HEK293 (cell line): ENCODE measurements at regions not wholly inside any gene's neighbourhood (a gene's known extent, or its start where the extent isn't known, plus 50 kb on each side); places are given as distances from the start of the nearest gene placed in this dataset.

Experiments
- CTCF ChIA-PET: fragments of 350-600 bp; formaldehyde crosslinking; extraction: SDS; loops from one replicate; lab custom pipeline; 2021; ENCODE audit warnings: antibody characterized with exemption; lab: Yijun Ruan, JAX
- POLR2A ChIA-PET: fragments of 300-600 bp; formaldehyde crosslinking; extraction: SDS; loops from one replicate; lab custom pipeline; 2020; ENCODE audit warnings: antibody characterized with exemption, inconsistent platforms; lab: Yijun Ruan, JAX
- H3K27ac ChIP-seq: fragments of 200-500 bp; sonication (Bioruptor generic); 2 replicates; pipeline ENCODE4 v1.5.1; 2014; ENCODE audit warnings: low read depth, low read length, control low read depth, inconsistent platforms; ENCODE audit errors: extremely low read depth
- H3K36me3 ChIP-seq, 2 experiments: fragments of 200-500 bp in 1 of 2; sonication (Bioruptor generic) in 1 of 2; 1 replicate in 1 of 2; 2 replicates in 1 of 2; pipeline ENCODE4 v1.5.1; 2014 to 2017; ENCODE audit warnings: inconsistent platforms in 2 of 2, low read length in 2 of 2; ENCODE audit not compliant: control insufficient read depth in 2 of 2, insufficient read depth in 1 of 2
- H3K4me1 ChIP-seq: fragments of 200-500 bp; sonication (Bioruptor generic); 2 replicates; pipeline ENCODE4 v1.5.1; 2014; ENCODE audit warnings: mild to moderate bottlenecking, low read length, inconsistent platforms; ENCODE audit not compliant: control insufficient read depth, insufficient read depth
- H3K4me3 ChIP-seq: 2 replicates; pipeline ENCODE4 v1.5.1; 2011; ENCODE audit warnings: low read depth, mild to moderate bottlenecking, control low read depth, low read length, moderate library complexity
- H3K9me3 ChIP-seq: fragments of 200-500 bp; sonication (Bioruptor generic); 2 replicates; pipeline ENCODE4 v1.5.1; 2014; ENCODE audit warnings: low read depth, low read length, inconsistent platforms; ENCODE audit not compliant: control insufficient read depth, insufficient read depth
- BCL6B ChIP-seq: fragments of 450-650 bp; formaldehyde crosslinking; IDR thresholded peaks from 2 replicates; pipeline ENCODE4 v1.5.1; 2017; ENCODE audit warnings: missing biosample characterization, missing genetic modification characterization
- KLF17 ChIP-seq: fragments of 450-650 bp; formaldehyde crosslinking; IDR thresholded peaks from 2 replicates; pipeline ENCODE4 v1.5.1; 2016; ENCODE audit warnings: missing biosample characterization, missing genetic modification characterization
- PRDM4 ChIP-seq: fragments of 450-650 bp; formaldehyde crosslinking; IDR thresholded peaks from 2 replicates; pipeline ENCODE4 v1.5.1; 2017; ENCODE audit warnings: missing biosample characterization, missing genetic modification characterization
- SP7 ChIP-seq: fragments of 450-650 bp; formaldehyde crosslinking; IDR thresholded peaks from 2 replicates; pipeline ENCODE4 v1.5.1; 2016; ENCODE audit warnings: missing biosample characterization, missing genetic modification characterization
- ZBTB21 ChIP-seq: fragments of 450-650 bp; formaldehyde crosslinking; IDR thresholded peaks from 2 replicates; pipeline ENCODE4 v1.5.1; 2017; ENCODE audit warnings: missing biosample characterization, missing genetic modification characterization
- ZNF121 ChIP-seq: fragments of 450-650 bp; formaldehyde crosslinking; IDR thresholded peaks from 2 replicates; pipeline ENCODE4 v1.5.1; 2016; ENCODE audit warnings: missing biosample characterization, missing genetic modification characterization
- ZNF302 ChIP-seq: fragments of 450-650 bp; formaldehyde crosslinking; IDR thresholded peaks from 2 replicates; pipeline ENCODE4 v1.5.1; 2016; ENCODE audit warnings: missing biosample characterization, missing genetic modification characterization, low read depth
- ZNF341 ChIP-seq: fragments of 450-650 bp; formaldehyde crosslinking; IDR thresholded peaks from 2 replicates; pipeline ENCODE4; 2016; ENCODE audit warnings: low read depth, missing biosample characterization, missing genetic modification characterization
- ZNF449 ChIP-seq: fragments of 450-650 bp; formaldehyde crosslinking; IDR thresholded peaks from 2 replicates; pipeline ENCODE4 v1.5.1; 2017; ENCODE audit warnings: missing biosample characterization, mild to moderate bottlenecking, missing genetic modification characterization, moderate library complexity
- ZNF473 ChIP-seq: fragments of 450-650 bp; formaldehyde crosslinking; IDR thresholded peaks from 2 replicates; pipeline ENCODE4 v1.5.1; 2017; ENCODE audit warnings: missing biosample characterization, missing genetic modification characterization
- ZNF544 ChIP-seq: fragments of 450-650 bp; formaldehyde crosslinking; IDR thresholded peaks from 2 replicates; pipeline ENCODE4 v1.5.0; 2017; ENCODE audit warnings: missing biosample characterization, missing genetic modification characterization
- ZNF548 ChIP-seq: fragments of 450-650 bp; formaldehyde crosslinking; IDR thresholded peaks from 2 replicates; pipeline ENCODE4 v1.5.1; 2016; ENCODE audit warnings: missing biosample characterization, missing genetic modification characterization
- ZNF549 ChIP-seq: fragments of 450-650 bp; IDR thresholded peaks from 2 replicates; pipeline ENCODE4 v1.5.1; 2018; ENCODE audit warnings: missing biosample characterization, missing genetic modification characterization, mild to moderate bottlenecking, inconsistent platforms, moderate library complexity
- ZNF558 ChIP-seq: fragments of 450-650 bp; formaldehyde crosslinking; IDR thresholded peaks from 2 replicates; pipeline ENCODE4 v1.5.1; 2016; ENCODE audit warnings: missing biosample characterization, missing genetic modification characterization
- ZNF560 ChIP-seq: fragments of 450-650 bp; formaldehyde crosslinking; IDR thresholded peaks from 2 replicates; pipeline ENCODE4 v1.5.1; 2017; ENCODE audit warnings: missing biosample characterization, missing genetic modification characterization, borderline replicate concordance
- ZNF571 ChIP-seq: fragments of 450-650 bp; formaldehyde crosslinking; IDR thresholded peaks from 2 replicates; pipeline ENCODE4 v1.5.0; 2017; ENCODE audit warnings: missing biosample characterization, missing genetic modification characterization
- ZNF768 ChIP-seq: fragments of 450-650 bp; formaldehyde crosslinking; IDR thresholded peaks from 2 replicates; pipeline ENCODE4 v1.5.1; 2018; ENCODE audit warnings: missing biosample characterization, mild to moderate bottlenecking, missing genetic modification characterization
- ZNF843 ChIP-seq: fragments of 450-650 bp; formaldehyde crosslinking; IDR thresholded peaks from 2 replicates; pipeline ENCODE4 v1.5.1; 2016; ENCODE audit warnings: missing biosample characterization, missing genetic modification characterization
- ZSCAN23 ChIP-seq: fragments of 450-650 bp; formaldehyde crosslinking; IDR thresholded peaks from 2 replicates; pipeline ENCODE4 v1.5.1; 2016; ENCODE audit warnings: missing biosample characterization, missing genetic modification characterization
- TF ChIP-seq, protein P1 (sequence below): fragments of 450-650 bp; formaldehyde crosslinking; IDR thresholded peaks from 2 replicates; pipeline ENCODE4 v1.5.1; 2016; ENCODE audit warnings: missing biosample characterization, missing genetic modification characterization, borderline replicate concordance

GRCh38 chr20:50279988-50280850 lies 89.6 kb downstream of the CEBPB start:
- TF ChIP-seq ZNF768 (tag by site-specific recombination), result peak; percentile 39; the same call in 1 of the 2 replicates
- TF ChIP-seq, protein P1, sequence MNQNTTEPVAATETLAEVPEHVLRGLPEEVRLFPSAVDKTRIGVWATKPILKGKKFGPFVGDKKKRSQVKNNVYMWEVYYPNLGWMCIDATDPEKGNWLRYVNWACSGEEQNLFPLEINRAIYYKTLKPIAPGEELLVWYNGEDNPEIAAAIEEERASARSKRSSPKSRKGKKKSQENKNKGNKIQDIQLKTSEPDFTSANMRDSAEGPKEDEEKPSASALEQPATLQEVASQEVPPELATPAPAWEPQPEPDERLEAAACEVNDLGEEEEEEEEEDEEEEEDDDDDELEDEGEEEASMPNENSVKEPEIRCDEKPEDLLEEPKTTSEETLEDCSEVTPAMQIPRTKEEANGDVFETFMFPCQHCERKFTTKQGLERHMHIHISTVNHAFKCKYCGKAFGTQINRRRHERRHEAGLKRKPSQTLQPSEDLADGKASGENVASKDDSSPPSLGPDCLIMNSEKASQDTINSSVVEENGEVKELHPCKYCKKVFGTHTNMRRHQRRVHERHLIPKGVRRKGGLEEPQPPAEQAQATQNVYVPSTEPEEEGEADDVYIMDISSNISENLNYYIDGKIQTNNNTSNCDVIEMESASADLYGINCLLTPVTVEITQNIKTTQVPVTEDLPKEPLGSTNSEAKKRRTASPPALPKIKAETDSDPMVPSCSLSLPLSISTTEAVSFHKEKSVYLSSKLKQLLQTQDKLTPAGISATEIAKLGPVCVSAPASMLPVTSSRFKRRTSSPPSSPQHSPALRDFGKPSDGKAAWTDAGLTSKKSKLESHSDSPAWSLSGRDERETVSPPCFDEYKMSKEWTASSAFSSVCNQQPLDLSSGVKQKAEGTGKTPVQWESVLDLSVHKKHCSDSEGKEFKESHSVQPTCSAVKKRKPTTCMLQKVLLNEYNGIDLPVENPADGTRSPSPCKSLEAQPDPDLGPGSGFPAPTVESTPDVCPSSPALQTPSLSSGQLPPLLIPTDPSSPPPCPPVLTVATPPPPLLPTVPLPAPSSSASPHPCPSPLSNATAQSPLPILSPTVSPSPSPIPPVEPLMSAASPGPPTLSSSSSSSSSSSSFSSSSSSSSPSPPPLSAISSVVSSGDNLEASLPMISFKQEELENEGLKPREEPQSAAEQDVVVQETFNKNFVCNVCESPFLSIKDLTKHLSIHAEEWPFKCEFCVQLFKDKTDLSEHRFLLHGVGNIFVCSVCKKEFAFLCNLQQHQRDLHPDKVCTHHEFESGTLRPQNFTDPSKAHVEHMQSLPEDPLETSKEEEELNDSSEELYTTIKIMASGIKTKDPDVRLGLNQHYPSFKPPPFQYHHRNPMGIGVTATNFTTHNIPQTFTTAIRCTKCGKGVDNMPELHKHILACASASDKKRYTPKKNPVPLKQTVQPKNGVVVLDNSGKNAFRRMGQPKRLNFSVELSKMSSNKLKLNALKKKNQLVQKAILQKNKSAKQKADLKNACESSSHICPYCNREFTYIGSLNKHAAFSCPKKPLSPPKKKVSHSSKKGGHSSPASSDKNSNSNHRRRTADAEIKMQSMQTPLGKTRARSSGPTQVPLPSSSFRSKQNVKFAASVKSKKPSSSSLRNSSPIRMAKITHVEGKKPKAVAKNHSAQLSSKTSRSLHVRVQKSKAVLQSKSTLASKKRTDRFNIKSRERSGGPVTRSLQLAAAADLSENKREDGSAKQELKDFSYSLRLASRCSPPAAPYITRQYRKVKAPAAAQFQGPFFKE (tag by site-specific recombination), result no peak
- no peaks in the 10 kb centered on the region for H3K9me3 ChIP-seq
- no peak overlapping the region for H3K27ac ChIP-seq
- peaks cover 7% of the 10 kb centered on the region for H3K4me1 ChIP-seq
- POLR2A ChIA-PET, result no interaction called here
- CTCF ChIA-PET, result interaction anchor here (1.0 kb wide), 1 partner anchor 36 kb away, joined by 3 read pairs; no protein-coding TSS in a partner anchor
- H3K4me3 ChIP-seq, result no peak overlapping the region
- no peaks in the 10 kb centered on the region for H3K36me3 ChIP-seq

DNA sequence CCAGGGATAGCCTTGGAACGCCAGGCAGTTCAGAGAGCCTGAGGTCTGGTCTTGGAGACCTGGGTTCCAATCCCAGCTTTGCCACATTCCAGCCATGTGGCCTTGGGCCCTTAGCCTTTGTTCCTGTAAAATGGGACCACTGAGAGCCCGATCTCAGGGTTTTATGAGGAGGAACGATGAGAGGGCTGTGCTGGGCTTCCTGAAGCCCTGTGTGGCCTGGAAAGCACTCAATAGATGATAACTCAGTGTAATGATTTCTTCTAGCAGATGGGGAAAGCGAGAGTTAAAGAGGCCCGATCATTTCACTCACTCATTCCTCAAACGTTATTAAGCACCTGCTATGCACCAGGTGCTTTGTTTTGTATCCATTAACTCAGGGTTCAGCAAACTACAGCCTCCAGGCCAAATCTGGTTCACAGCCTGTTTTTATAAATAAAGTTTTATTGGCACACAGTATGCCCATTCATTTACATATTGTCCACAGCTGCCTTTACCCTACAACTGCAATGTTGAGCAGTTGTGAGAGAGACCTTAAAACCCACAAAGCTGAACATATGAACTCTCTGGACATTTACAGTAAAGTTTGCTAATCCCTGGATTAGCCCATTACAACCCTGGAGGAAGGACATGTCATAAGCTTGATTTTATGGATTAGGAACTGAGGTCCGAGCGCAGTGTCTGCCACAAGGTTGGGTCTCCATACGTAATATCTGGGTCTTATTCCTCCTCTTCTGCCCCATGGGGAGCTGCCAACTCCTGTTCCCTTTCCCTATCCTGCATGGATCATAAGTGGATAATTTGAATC lies 90.4 kb downstream of the CEBPB start:
- Histone ChIP-seq H3K4me1 (peaks cover 14% of the 10 kb centered on the region), H3K36me3 (no peaks in the 10 kb centered on the region), H3K4me3 (no peak overlapping the region), H3K27ac (no peak overlapping the region), H3K9me3 (no peaks in the 10 kb centered on the region)
- ChIA-PET POLR2A (no interaction called here), CTCF (interaction anchor here (0.6 to 1.3 kb wide), 9 partner anchors 8 to 90 kb away, joined by 3 to 5 read pairs (median 4); partner anchors contain the start of gene CEBPB)
- no peak for TF ChIP-seq ZSCAN23
- TF ChIP-seq BCL6B (tag by site-specific recombination), result no peak
- TF ChIP-seq ZNF473 (tag by site-specific recombination), result no peak
- no peak for TF ChIP-seq ZNF341 (tag by site-specific recombination)
- TF ChIP-seq ZNF560 (tag by site-specific recombination), result no peak
- TF ChIP-seq ZNF302 (tag by site-specific recombination), result no peak
- TF ChIP-seq KLF17, result no peak
- TF ChIP-seq ZNF548 (tag by site-specific recombination), result no peak
- TF ChIP-seq SP7, result no peak
- TF ChIP-seq PRDM4 (tag by site-specific recombination), result no peak
- no peak for TF ChIP-seq ZNF558 (tag by site-specific recombination)
- no peak for TF ChIP-seq ZNF571
- no peak for TF ChIP-seq ZBTB21 (tag by site-specific recombination)
- TF ChIP-seq ZNF549 (tag by site-specific recombination), result no peak
- TF ChIP-seq ZNF544 (tag by site-specific recombination), result no peak
- no peak for TF ChIP-seq ZNF449 (tag by site-specific recombination)
- TF ChIP-seq ZNF121 (tag by site-specific recombination), result no peak
- TF ChIP-seq ZNF843 (tag by site-specific recombination), result no peak
